Posterior cingulate gyrus (tissue), 11 donors: ENCODE measurements at regions not wholly inside any gene's neighbourhood (a gene's known extent, or its start where the extent isn't known, plus 50 kb on each side); places are given as distances from the start of the nearest gene placed in this dataset.

Experiments
- DNase-seq, 10 donors: peaks; one replicate each; pipeline versions ENCODE4 v3.0.0 to v3.0.0-alpha.2; 2020 to 2021; ENCODE audit warnings: mixed read lengths in 3 of 10
- intact Hi-C: fragments of 100-400 bp; cut with DNase I; formaldehyde crosslinking; loops from one replicate; pipeline ENCODE4 v1.15.1; 2023

GRCh38 chr6:168161371-168161750 is 82.3 kb upstream of the FRMD1 start:
- peak in 1 of 10 donors; percentile 71 for DNase-seq
- intact Hi-C loops: no loop called here

- intact Hi-C loops: no loop called here
- peak in 1 of 10 donors; percentile 70 for DNase-seq
Observed at GRCh38 chr6:168160506-168161370, 81.7 kb upstream of the FRMD1 start.

- intact Hi-C loops: no loop called here
Observed at GRCh38 chr6:168159506-168159905, 80.5 kb upstream of the FRMD1 start.

GRCh38 chr6:168158980-168159349 is 80.0 kb upstream of the FRMD1 start:
- intact Hi-C loops: no loop called here
- peak in 1 of 10 donors; percentile 1 for DNase-seq

More at GRCh38 chr6:168159506-168159905, 80.5 kb upstream of the FRMD1 start:
- DNase-seq: peak in 1 of 10 donors; percentile 18

DNA sequence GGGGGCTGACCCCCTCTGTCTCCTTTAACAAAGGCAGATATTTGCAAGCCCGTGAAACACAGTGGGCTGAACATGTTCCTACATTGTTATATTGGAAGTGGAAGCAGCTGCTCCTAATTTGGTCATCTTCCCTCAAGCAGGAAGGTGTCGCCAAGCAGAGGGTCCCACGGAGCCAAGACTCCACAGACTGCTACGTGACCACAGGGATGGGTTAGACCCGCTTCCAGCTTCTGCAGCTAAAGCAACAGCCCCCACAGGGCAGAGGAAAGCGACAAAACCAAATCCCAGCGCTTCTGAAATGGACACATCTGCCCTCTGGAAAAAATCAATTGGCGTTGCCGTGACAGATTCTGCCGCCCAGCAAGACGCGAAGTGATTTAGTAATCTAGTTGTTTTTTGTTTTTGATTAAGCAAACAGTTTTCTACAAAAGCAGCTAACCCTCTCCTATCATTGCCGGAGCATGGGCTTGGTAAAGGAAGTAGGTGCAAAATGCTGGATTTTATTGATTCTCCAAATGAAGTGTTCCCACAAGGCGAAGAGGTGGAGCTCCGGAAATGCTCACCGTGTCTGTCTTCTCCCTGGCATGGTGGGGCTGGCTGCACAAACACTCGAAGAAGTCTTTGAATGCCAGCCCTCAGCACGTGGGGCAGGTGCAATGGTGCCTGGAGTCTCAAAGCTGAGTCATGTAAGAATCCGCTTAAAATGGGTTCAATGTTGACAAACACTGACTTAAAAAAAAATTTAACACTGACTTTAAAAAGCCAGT is 79.4 kb upstream of the FRMD1 start:
- intact Hi-C loops: no loop called here
- peak in 1 of 10 donors; percentile 59 for DNase-seq

DNA sequence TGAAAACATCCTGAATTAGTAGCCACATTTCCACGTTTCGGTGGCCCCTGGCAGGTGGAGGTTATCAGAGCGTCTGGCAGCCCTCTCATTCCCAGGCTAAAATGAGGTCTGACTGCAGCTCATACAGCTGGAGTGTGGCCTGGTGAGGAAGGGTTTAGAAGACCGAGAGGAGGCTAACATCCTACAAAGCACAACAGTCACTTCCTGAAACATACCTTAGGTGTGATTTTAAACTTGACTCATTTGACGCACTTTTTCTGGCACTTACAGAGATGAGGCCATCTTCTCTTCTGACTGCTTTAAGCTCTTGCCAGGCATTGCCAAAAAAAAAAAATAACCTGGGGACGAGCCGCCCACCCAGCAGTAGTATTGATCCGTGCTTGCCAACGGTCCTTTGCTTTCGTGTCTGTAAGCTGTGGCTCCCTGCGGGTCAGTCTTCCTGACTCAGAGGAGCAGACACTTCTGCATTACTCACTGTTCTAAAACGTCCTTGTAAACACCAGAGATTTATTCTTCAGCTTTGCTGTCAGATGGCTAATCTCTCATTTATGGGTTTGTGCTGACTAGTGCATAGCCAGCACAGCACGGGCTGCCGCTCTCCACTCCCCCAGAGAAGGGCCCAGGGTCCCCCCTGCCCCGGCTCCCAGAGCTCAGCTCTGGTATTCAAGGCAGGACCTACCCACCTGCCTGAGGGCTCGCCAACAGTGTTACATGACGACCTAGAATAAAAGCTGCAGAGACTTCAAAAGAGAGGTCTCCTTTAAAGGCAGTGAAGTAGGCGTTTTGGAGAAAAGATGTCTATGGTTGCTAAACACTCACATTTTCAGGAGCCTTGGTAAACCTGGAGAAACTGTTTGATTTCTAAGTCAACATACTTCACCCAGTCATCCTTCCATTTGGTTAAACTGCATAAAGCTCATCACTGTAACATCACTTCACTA is 78.5 kb upstream of the FRMD1 start:
- DNase-seq: peak in 1 of 10 donors; percentile 72
- intact Hi-C loops: no loop called here

DNA sequence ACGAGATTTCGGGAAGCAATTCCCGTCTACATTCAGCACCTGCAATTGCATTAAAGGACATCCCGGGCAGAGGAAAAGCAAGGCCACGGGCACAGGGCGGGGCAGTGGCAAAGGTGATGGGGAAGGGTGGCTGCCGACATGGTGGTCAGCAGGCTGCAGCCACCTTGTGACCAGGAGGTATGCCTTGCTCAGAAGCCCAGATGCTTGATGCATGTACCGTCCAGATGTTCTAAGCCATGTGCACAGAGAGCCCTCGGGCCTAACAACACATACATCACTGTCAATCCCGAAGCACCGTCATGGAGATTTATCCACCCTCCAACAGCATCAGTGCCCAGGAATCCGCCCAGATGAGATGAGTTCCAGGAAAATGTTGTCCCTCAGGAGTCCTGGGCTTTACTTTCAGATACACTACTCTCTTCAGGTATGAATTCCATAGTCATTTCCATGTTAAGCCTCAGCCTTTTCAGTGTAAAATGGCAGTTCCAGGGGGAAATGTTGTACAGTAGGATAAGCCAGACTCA is 77.8 kb upstream of the FRMD1 start:
- intact Hi-C loops: no loop called here
- DNase-seq: no peak

DNA sequence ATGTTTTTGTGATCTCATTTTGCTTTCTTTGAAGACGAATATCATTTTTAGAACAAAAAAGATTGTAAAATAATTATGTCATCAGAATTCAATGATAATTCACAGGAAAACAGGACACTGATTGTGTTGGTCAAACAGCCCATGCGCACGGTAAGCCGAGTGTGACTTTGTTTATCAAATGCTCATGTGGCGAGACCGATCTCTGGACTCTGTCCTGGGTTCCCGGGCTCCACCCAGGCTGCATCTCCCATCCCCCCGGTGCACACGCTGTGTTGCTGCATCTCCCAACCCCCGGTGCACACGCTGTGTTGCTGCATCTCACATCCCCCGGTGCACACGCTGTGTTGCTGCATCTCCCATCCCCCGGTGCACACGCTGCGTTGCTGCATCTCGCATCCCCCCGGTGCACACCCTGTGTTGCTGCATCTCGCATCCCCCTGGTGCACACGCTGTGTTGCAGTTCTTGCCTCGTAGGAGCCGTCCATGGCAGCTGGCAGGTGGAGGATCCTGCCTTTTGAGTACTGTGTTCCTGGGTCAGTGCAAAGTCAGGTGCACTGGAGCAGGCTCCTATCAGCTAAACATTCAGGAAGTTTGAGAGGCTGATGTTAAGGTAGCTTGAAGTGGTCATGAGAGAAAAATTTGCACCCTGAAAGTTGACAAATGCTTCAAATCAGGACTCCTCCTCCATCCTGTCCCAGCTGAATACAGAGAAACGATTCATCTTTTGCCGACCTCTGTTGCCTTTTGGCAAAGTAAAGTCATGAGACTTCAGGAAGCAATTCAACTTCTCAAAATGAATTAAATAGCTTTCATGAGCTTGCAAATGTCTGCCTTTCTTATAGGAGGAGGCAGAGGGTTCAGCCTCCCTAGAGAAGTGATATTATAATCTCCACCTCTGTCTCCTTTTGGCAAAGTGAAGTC is 77.1 kb upstream of the FRMD1 start:
- DNase-seq: no peak
- intact Hi-C loops: no loop called here

DNA sequence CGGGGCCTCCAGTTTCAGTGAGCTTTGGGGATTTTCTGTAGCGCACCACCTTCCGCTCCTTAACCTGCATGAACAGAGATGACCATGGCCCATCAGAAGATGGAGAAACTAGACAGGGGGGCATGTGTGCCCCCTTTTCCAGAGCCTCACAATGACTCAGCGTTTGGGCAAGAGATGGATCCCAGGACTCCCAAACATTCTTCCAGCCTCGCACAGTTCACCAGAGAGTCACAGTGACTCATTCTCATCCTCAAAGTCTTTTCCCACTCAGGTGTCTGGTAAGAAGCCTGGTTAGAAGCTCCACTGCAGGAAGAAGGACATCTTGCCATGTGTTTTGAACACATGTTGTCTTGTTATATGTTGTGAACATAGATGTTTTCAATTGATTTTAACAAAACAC is 76.2 kb upstream of the FRMD1 start:
- intact Hi-C loops: no loop called here
- DNase-seq: no peak

DNA sequence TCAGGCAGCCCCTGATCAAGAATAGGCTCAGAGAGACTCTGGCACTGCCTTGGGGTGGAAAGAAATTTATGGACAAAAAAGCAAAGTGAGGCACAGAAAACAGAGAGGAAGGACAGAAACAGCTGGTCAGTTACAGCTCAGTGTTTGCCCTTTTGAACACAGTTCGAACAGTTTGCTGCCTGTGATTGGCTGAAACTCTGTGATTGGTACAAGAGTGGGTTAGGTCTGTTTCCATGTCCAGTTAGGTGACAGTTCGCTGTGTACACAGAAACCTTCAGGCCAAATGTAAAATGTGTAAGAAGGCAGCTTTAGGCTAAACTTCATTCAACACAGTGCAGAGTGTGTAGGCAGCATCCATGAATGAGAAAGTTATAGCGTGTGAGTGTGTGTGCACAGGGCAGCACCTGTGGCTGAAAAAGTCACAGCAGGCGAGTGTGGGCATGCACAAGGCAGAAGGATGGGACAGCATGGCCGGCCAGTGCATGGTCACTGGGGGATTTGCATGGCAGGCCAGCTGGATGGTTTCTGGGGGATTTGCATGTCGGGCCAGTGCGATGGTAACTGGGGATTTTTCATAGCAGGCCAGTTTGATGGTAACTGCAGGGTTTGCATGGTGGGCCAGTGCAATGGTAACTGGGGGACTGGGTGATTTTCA is 75.4 kb upstream of the FRMD1 start:
- peak in 1 of 10 donors; percentile 50 for DNase-seq
- intact Hi-C loops: no loop called here

GRCh38 chr6:168153553-168153952 is 74.5 kb upstream of the FRMD1 start:
- no peak for DNase-seq
- intact Hi-C loops: no loop called here

DNA sequence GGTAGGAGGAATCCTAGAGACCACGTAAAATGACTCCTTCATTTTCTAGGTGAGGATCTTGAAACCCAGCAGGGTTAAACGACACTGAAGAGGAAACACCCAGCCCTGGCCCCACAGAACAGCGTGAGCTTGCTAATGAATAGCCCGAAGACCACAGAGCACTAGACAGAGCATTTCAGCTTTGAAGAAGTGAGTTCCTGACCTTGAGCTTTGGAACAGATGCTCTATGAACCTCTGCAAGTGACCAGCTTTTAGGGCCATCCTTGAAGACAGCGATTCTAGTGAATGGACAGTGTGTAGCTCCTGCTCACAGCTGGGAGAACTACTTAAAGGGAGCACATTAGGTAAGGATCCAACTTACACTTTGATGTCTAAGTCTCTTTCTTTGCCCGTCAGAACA is 74.0 kb upstream of the FRMD1 start:
- intact Hi-C loops: no loop called here
- DNase-seq: no peak

- intact Hi-C loops: no loop called here
- DNase-seq: peak in 1 of 10 donors; percentile 49
Observed at GRCh38 chr6:168152306-168152963, 73.4 kb upstream of the FRMD1 start.

- DNase-seq: peak in 1 of 10 donors; percentile 88
- intact Hi-C loops: loop anchor here (2.0 kb wide), 2 partner anchors 206 to 734 kb away; no protein-coding TSS in a partner anchor
Observed at GRCh38 chr6:168150551-168151320, 71.7 kb upstream of the FRMD1 start.

- DNase-seq: peak in 1 of 10 donors; percentile 35
- intact Hi-C loops: no loop called here
Observed at GRCh38 chr6:168149015-168149414, 70.0 kb upstream of the FRMD1 start.

DNA sequence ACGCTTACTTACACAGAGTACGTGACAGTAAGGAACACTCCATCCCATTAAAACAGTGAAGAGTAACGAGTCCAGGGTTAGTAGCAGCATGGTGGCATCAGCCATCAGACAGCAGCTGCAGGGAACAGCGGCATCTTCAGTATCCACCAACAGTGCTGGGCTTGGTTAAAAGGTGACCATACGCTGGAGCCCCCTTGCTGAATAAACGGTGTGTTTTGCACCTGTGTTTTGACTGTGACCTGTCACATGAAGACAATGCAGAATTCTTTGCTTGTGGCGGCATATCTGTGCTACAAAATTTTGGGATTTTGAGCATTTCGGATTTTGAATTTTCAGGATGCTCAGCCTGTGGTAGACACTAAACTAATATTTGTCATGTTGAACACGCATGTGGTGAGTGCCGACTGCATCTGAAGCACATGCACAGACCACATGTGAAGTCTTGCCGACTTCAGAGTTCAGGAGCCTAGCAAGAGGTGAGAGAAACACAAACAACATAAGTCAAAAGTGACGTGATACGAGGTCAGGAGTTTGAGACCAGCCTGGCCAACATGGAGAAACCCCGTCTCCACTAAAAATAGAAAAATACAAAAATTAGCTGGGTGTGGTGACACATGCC is 69.3 kb upstream of the FRMD1 start:
- intact Hi-C loops: no loop called here

DNA sequence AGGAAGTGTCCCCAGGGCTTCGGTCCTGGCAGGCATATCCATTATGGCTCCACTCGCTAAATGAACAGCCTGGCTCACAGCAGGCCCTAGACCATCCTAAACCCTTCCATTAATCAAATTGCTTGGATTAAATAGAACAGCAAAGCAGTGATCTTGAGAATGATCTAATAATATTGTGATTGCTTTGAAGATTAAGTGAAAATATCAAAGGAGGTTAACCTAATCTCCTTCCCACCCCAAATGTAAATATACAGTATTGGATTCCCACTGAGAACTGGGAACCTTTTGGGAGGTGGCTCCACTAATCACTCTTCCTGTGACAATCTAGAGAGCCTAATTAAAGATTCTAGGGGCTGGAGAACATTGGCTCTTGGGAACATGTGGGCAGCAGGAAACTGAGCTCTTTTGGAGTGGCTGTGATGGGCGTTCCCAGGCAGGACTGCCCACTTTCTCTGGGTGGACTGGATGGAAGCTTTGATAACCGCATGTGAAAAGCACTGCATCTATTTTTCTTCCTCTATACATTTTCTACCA is 68.3 kb upstream of the FRMD1 start:
- intact Hi-C loops: no loop called here
- DNase-seq: no peak

More for the DNA sequence above, 69.3 kb upstream of the FRMD1 start:
- DNase-seq: no peak
